C1 segment of cervical spinal cord (tissue), 14 donors: ENCODE measurements at regions not wholly inside any gene's neighbourhood (a gene's known extent, or its start where the extent isn't known, plus 50 kb on each side); places are given as distances from the start of the nearest gene placed in this dataset.

Experiments
- DNase-seq, 14 donors: peaks; one replicate each; lab custom pipeline; 2025; lab: John Stamatoyannopoulos, UW

GRCh38 chr14:39773387-39774126 lies 341.3 kb upstream of the FBXO33 start:
- DNase-seq, result no peak

DNA sequence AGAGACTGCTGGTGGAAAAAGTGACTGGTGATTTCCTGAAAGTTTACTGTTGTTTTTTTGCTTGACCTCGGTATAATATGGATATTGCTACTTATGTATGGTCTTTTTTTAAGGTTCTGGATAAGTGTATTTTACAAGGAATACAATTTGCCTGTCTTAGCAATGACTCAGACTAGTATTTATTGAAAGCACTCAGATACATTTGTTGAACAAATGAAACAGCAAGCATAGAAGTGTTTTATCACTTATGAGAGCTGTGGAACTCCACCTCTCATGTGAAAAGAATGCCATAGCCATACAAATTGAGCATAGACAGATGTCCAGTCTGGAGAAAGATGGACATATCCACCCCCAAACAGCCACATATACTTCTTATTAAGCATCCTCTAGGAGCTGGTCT lies 340.4 kb upstream of the FBXO33 start:
- no peak for DNase-seq

- DNase-seq, result no peak
These were observed 336.4 kb upstream of the FBXO33 start for GRCh38 chr14:39768589-39768988.

DNA sequence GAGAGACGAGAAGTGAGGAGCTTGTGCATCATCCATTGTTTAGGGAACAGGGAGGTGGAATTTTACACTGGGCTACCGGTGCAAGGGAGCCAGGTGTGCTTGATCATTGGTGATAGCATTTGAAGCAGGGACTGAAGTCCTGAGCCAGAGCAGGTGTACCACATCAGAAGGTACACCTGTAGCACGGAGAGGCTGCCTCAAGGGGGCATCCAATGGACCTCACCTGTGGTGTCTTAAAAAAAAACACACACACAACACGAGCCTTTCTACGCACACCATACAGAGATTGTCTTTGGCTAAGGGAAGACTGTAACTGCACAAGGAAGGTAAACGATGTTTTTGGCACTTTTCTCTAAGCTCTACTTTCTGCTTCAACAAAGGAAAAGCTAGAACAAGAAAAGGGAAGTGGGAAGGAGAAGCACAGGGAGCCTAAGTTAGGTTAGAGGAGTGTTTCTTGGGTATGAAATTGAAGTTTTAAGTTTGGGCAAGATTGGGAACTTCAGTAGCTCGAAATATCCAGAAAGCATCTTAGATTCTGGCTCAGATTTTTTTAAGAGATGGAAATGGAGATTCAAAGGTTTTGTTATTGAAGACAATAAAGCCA lies 334.3 kb upstream of the FBXO33 start:
- no peak for DNase-seq

DNA sequence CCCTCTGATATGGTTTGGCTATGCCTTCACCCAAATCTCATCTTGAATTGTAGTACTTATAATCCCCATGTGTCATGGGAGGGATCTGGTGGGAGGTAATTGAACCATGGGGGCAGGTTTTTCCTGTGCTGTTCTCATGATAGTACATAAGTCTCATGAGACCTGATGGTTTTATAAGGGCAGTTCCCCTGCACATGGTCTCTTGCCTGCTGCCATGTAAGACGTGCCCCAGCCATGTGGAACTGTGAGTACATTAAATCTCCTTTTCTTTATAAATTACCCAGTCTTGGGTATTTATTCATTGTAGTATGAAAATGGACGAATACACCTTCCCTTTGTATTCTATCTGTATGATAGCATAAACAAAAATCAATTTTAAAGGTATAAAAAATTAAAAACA lies 333.4 kb upstream of the FBXO33 start:
- no peak for DNase-seq

- DNase-seq, result no peak
These were observed 331.2 kb upstream of the FBXO33 start for GRCh38 chr14:39763402-39763890.

DNA sequence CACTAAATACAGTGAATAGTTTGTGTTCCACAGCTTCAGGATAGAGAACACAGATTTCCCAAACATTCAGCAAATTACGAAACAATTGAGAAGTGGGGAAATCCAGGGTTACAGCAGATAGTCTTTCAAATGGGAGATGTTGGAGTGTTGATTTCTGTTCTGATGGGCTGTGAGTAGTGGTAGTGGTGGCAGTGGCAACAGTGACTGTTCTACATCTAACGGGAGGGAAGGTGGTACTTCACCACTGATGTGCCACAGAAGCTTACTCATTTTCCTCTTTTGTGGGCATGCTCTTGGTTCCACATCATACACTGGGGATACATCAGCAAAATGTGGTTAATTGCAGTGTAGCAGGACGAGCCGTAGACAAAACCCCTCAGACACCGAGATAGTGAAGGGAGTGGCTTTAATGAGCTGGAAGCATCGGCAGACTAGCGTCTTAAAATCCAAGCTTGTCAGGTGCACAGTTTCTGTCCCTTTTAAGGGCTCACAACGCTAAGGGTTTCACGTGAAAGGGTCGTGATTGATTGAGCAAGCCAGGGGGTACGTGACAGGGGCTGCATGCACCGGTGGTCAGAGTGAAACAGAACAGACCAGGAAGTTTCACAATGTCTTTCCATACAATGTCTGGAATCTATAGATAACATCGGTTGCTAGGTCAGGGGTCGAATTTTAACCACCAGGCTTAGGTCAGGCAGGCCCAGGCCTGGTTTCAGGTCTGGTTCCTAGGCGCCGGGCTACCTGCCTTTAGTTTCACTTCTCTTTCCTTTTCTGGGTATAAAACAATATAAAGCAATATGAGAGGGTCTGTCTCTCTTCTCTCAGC lies 330.6 kb upstream of the FBXO33 start:
- DNase-seq, result peak in 2 of 14 donors; percentile 13 to 20

GRCh38 chr14:39755269-39755878 lies 323.1 kb upstream of the FBXO33 start:
- DNase-seq, result no peak

DNA sequence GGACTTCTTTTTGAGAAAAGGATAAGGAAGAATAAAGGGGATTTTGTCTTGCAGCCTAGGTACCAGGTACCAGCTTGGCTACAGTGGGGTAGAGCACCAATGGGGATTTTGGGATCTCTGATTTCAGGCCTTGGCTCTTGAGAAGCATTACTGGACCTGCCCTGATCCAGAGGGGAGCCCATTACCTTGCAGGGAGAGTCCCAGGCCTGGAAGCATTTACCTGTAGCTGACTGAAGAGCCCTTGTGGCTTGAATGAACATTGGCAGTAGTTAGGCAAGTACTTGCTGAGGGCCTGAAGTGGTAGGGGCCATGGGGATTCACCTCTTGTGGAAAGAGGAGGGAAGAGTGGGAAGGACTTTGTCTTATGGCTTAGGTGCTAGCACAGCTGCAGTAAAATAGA lies 308.2 kb upstream of the FBXO33 start:
- no peak for DNase-seq

- DNase-seq, result peak in 8 of 14 donors; percentile 5 to 48 (median 22)
These were observed 307.6 kb upstream of the FBXO33 start for GRCh38 chr14:39739796-39740195.

- no peak for DNase-seq
These were observed 302.1 kb upstream of the FBXO33 start for GRCh38 chr14:39734306-39734705.

DNA sequence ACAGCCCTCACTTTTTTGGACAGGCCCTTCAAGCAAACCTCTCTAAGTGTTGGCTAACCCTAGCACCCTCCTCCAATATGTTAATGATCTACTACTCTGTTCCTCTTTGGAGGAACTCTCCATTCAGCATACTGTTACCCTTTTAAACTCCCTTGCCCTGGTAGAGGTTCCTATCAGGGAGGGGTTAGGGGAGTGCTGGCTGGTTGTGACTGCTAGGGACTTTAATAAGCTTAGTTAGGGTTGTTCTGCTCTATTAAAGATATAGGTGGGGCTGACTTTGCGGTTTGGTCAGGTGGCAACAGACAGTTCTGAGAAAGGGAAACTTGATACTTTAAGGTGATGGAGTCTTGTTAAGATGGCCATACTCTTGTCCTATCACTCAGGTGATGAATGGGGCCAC lies 301.5 kb upstream of the FBXO33 start:
- no peak for DNase-seq

DNA sequence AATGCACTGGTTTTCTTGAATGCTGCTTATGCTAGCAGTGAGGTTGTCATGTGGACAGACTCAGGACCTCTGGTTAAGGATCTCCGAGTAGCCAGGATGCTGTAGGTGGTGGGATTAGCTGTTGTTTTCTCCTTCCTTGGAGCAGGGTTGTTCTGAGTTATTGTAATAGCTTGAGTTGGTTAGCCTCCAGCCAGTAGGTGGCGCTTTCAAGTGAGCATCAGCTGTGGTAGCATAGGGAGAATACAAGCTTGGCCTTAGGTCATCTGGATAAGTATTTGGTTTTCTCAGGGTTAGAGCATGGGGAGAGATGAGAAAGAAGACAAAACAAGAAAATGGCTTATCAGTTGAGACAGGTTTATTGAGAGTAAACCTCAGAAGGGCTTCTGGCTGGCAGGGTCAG lies 299.7 kb upstream of the FBXO33 start:
- no peak for DNase-seq

- no peak for DNase-seq
These were observed 294.3 kb upstream of the FBXO33 start for GRCh38 chr14:39726563-39726962.

DNA sequence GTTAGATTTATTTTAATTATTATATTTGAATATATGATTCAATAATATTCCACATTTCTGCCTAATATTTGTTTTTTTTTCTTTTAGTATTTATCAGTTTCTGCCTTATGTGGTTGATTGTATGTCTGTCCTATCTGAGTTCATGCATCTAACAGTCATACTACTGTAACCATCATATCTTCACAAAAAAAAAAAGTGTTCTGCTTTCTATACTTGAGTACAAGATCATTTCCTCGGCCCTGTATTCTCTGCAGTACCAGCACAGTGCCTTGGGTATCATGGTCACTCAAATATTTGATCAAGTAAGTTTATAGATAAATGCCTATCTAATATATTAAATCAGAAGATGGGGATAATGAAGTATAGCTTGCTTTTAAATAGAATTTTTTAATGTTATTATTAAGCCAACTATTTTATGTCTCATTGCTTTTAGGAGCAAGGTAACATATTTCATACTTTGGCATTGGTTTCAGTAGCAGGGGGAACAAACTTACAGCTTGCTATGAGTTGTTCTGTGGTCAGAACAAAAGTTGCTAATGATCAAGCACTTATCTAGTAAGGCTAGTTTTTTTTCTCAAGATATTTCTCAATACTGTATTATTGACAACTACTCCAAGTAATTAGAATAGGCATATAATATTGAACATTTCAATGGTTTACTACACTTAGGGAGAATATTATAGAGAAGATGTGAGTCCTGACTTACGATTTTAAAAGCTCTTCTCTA lies 290.5 kb upstream of the FBXO33 start:
- no peak for DNase-seq

DNA sequence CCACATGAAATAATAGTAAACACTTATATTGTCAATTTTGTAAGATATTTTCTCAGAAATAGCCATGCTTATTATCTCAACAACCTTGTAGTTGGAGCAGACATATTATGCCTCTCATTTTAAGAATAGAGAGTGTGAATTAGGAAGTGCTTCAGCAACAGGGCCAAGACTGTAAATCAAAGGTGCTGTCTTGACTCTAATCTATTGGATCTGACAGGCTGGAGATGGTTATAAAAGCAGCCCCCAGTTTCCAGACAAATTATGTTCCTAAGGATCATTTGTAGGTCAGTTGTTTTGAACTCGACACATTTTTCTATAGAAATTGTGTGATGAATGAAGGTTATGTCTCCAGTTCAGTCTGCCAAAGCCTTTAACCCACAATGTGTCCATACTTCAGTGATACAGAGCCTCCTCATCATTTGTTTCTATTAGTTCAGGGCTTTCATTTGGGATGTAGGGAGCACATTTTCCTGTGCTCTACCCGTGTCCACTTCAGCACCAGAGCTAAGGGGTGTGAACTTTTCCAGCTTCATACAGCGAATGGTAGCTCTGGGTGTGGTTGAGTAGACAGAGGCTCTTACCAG lies 284.8 kb upstream of the FBXO33 start:
- DNase-seq, result no peak

- DNase-seq, result no peak
These were observed 280.2 kb upstream of the FBXO33 start for GRCh38 chr14:39712293-39712999.

DNA sequence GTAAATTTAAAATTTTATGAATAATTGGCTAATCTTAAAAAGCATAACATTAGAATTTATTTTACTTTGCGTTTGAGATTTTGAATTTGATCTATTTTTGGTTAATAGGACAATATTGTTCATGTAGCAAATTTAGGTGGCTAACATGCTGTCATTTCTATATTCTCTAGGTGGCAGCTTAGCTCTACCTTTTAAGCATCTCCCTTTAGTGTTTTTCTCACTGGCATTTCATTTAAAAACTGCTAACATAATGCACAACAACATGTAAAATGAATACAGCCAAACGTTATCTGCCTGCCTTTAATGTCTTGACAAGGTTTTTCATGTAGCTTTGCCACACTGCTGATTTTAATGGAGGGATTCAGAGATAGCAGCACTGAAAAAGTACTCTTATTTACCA lies 272.4 kb upstream of the FBXO33 start:
- no peak for DNase-seq

- no peak for DNase-seq
These were observed 262.1 kb upstream of the FBXO33 start for GRCh38 chr14:39694341-39694740.

DNA sequence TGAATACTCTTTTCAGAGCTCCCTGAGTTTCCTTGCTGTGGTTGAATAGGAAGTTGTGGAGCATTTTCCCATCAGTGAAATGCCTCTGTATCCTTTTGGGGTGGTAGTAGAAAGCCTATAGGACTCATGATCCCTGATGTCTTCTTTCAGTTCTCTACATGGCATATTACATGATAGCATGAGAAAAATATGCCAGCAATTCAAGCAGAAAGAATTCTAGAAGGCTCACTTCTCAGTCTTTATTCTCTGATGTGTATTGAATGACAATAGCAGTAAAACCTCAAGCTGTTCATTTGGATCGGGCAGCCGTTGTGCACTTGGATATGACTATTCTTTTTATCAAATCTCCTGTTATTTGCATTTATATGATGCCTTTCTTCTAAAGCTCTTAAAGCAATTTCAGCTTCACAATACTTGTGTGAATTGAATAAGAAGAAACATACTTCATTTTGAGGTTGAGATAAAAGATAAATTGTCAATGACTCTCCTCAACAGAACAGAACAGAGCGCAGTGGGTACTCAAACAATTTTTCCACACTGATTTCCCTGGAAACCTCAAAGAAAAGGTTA lies 251.5 kb upstream of the FBXO33 start:
- no peak for DNase-seq
